ENCODE measurements at regions not wholly inside any gene's neighbourhood (a gene's known extent, or its start where the extent isn't known, plus 50 kb on each side); places are given as distances from the start of the nearest gene placed in this dataset.

- Histone ChIP-seq H3K4me1 (ENCODE audit: insufficient read depth) (no peaks in the 10 kb centered on the region), H3K79me2 (replicated peaks; ENCODE audit: insufficient read depth) (no peaks in the 10 kb centered on the region), H4K20me1 (replicated peaks; ENCODE audit: insufficient read depth) (no peaks in the 10 kb centered on the region), H2AFZ (no peak overlapping the region), H3K36me3 (ENCODE audit: insufficient read depth) (no peaks in the 10 kb centered on the region), H3K9me2 (ENCODE audit: insufficient read depth) (no peaks in the 10 kb centered on the region), H3K4me3 (no peak overlapping the region), H3K4me2 (no peak overlapping the region), H3F3A (replicated peaks; ENCODE audit: low read depth) (no peaks in the 10 kb centered on the region), H3K27ac (ENCODE audit: low read depth) (no peak overlapping the region), H3K27me3 (ENCODE audit: insufficient read depth) (no peaks in the 10 kb centered on the region)
- Mint-ChIP-seq H3K27me3 (ENCODE audit: insufficient read depth, low read depth, poor library complexity) (no peaks in the 10 kb centered on the region), H3K9me3 (no peaks in the 10 kb centered on the region), H3K27ac (no peak overlapping the region), H3K4me1 (peaks cover 3% of the 10 kb centered on the region; the same call in 1 of the 3 replicates), H3K4me3 (no peak overlapping the region), H3K36me3 (ENCODE audit: low read depth) (no peaks in the 10 kb centered on the region)
- TF ChIP-seq ZNF462 (CRISPR knock-in tag; IDR thresholded peaks at IDR 0.05), result no peak
- no peak for TF ChIP-seq ZNF331 (CRISPR knock-in tag; IDR thresholded peaks at IDR 0.05; ENCODE audit: low read depth)
- TF ChIP-seq EZH2phosphoT487 (IDR thresholded peaks at IDR 0.05; ENCODE audit: unreplicated experiment), result no peak
- no peak for TF ChIP-seq STAT1 (IDR thresholded peaks at IDR 0.05; ENCODE audit: unreplicated experiment)
- TF ChIP-seq NANOG (IDR thresholded peaks at IDR 0.05; ENCODE audit: borderline replicate concordance), result no peak
- TF ChIP-seq EZH2 (IDR thresholded peaks at IDR 0.05; ENCODE audit: low read depth, unreplicated experiment), result no peak
- TF ChIP-seq ETS1 (IDR thresholded peaks at IDR 0.05), result no peak
- TF ChIP-seq ZNF114 (CRISPR knock-in tag; IDR thresholded peaks at IDR 0.05), result no peak
- no peak for TF ChIP-seq CREB1 (CRISPR knock-in tag; IDR thresholded peaks at IDR 0.05; ENCODE audit: low read depth)
- TF ChIP-seq POLR2AphosphoS5 (IDR thresholded peaks at IDR 0.05; ENCODE audit: low read depth), result no peak
- TF ChIP-seq JUNB (IDR thresholded peaks at IDR 0.05; ENCODE audit: unreplicated experiment), result no peak
- no peak for TF ChIP-seq REST (IDR thresholded peaks at IDR 0.05; ENCODE audit: unreplicated experiment)
- no peak for TF ChIP-seq CTCF (conservative IDR thresholded peaks at IDR 0.05; ENCODE audit: low read depth in 2 of 2)
- DNase-seq (ENCODE audit: low spot score) (no peak), ATAC-seq (peak; percentile 61)
Measured at GRCh38 chr9:95742821-95743220, 132.7 kb upstream of the ERCC6L2 start.

Data from GM23338 (cell line).